ENCODE measurements at regions not wholly inside any gene's neighbourhood (a gene's known extent, or its start where the extent isn't known, plus 50 kb on each side); places are given as distances from the start of the nearest gene placed in this dataset.

GRCh38 chr13:34076319-34076718 is 258.4 kb downstream of the RFC3 start:
- ChIA-PET POLR2A (no interaction called here), CTCF (interaction anchor here (0.8 to 5.7 kb wide), 9 partner anchors 12 to 276 kb away, joined by 3 to 61 read pairs (median 4); no protein-coding TSS in a partner anchor)
- Histone ChIP-seq H3K4me3 (replicated peaks in 1 of 3; ENCODE audit: insufficient read depth in 1 of 3, low read depth in 1 of 3, low read length in 3 of 3) (no peak overlapping the region), H3K9ac (replicated peaks; ENCODE audit: extremely low read depth, insufficient read depth, low read length) (no peak overlapping the region), H3K9me1 (replicated peaks; ENCODE audit: control insufficient read depth, extremely low read depth, insufficient read depth, low read length) (no peaks in the 10 kb centered on the region), H4K20me1 (replicated peaks; ENCODE audit: control insufficient read depth, extremely low read depth, insufficient read depth, low read length) (no peaks in the 10 kb centered on the region), H3K79me2 (ENCODE audit: control insufficient read depth, insufficient read depth, low read length) (no peaks in the 10 kb centered on the region), H2AFZ (ENCODE audit: low read depth, low read length) (no peak overlapping the region), H3K4me2 (ENCODE audit: insufficient read depth, low read length) (peak overlapping the region; percentile 8), H3K27me3 (ENCODE audit: control insufficient read depth in 2 of 2, insufficient read depth in 2 of 2, low read length in 2 of 2) (no peaks in the 10 kb centered on the region), H3K36me3 (ENCODE audit: control insufficient read depth in 2 of 2, extremely low read depth in 1 of 2, insufficient read depth in 2 of 2, low read length in 2 of 2) (no peaks in the 10 kb centered on the region), H3K27ac (ENCODE audit: insufficient read depth, low read depth, low read length) (no peak overlapping the region), H3K4me1 (ENCODE audit: control insufficient read depth, extremely low read depth, insufficient read depth, low read length) (peaks cover 14% of the 10 kb centered on the region), H3K9me3 (replicated peaks; ENCODE audit: control insufficient read depth, insufficient read depth, low read length) (no peaks in the 10 kb centered on the region)
- DNase-seq (ENCODE audit: low read depth, low spot score), result no peak
- dilution Hi-C loops (cut with MboI; ENCODE audit: extremely low pct_ligation_motif_present, low sequenced_read_pairs) (no loop called here), intact Hi-C loops (cut with micrococcal nuclease) (loop anchor here (1.0 to 5.0 kb wide), 5 partner anchors 49 to 1088 kb away; partner anchors contain the start of gene RFC3)
- BruUV-seq (replicated peaks), result no TSS peak
- no peak for FAIRE-seq
- TF ChIP-seq GATA2 (IDR thresholded peaks at IDR 0.05; ENCODE audit: insufficient read depth, insufficient read length, low read depth, low read length), result peak; percentile 85
- TF ChIP-seq EZH2 (IDR thresholded peaks at IDR 0.05; ENCODE audit: borderline replicate concordance, low read depth, low read length, severe bottlenecking), result no peak
- TF ChIP-seq FOS (IDR thresholded peaks at IDR 0.05; ENCODE audit: borderline replicate concordance, insufficient read depth, low read length), result no peak

GRCh38 chr13:34076943-34077703 is 259.2 kb downstream of the RFC3 start:
- no peaks in the 10 kb centered on the region for H3K9me3 ChIP-seq (replicated peaks; ENCODE audit: control insufficient read depth, insufficient read depth, low read length)
- intact Hi-C loops (cut with micrococcal nuclease), result loop anchor here (1.0 to 5.0 kb wide), 9 partner anchors 50 to 1088 kb away; partner anchors contain the start of gene RFC3
- CTCF ChIA-PET, result interaction anchor here (0.6 to 5.7 kb wide), 21 partner anchors 10 to 1491 kb away, joined by 3 to 61 read pairs (median 4); partner anchors contain the start of gene PDS5B
- no peak overlapping the region for H3K27ac ChIP-seq (ENCODE audit: insufficient read depth, low read depth, low read length)
- no peaks in the 10 kb centered on the region for H3K27me3 ChIP-seq (ENCODE audit: control insufficient read depth in 2 of 2, insufficient read depth in 2 of 2, low read length in 2 of 2)
- H4K20me1 ChIP-seq (replicated peaks; ENCODE audit: control insufficient read depth, extremely low read depth, insufficient read depth, low read length), result no peaks in the 10 kb centered on the region
- POLR2A ChIA-PET, result no interaction called here
- H3K79me2 ChIP-seq (ENCODE audit: control insufficient read depth, insufficient read depth, low read length), result no peaks in the 10 kb centered on the region
- no peaks in the 10 kb centered on the region for H3K36me3 ChIP-seq (ENCODE audit: control insufficient read depth in 2 of 2, extremely low read depth in 1 of 2, insufficient read depth in 2 of 2, low read length in 2 of 2)
- dilution Hi-C loops (cut with MboI; ENCODE audit: extremely low pct_ligation_motif_present, low sequenced_read_pairs), result no loop called here
- peak overlapping the region; percentile 11 for H2AFZ ChIP-seq (ENCODE audit: low read depth, low read length)
- no peaks in the 10 kb centered on the region for H3K9me1 ChIP-seq (replicated peaks; ENCODE audit: control insufficient read depth, extremely low read depth, insufficient read depth, low read length)
- DNase-seq (ENCODE audit: low read depth, low spot score) (peak; percentile 48), FAIRE-seq (peak; percentile 67)
- peaks cover 14% of the 10 kb centered on the region for H3K4me1 ChIP-seq (ENCODE audit: control insufficient read depth, extremely low read depth, insufficient read depth, low read length)
- no TSS peak for BruUV-seq (replicated peaks)
- TF ChIP-seq, protein P1, sequence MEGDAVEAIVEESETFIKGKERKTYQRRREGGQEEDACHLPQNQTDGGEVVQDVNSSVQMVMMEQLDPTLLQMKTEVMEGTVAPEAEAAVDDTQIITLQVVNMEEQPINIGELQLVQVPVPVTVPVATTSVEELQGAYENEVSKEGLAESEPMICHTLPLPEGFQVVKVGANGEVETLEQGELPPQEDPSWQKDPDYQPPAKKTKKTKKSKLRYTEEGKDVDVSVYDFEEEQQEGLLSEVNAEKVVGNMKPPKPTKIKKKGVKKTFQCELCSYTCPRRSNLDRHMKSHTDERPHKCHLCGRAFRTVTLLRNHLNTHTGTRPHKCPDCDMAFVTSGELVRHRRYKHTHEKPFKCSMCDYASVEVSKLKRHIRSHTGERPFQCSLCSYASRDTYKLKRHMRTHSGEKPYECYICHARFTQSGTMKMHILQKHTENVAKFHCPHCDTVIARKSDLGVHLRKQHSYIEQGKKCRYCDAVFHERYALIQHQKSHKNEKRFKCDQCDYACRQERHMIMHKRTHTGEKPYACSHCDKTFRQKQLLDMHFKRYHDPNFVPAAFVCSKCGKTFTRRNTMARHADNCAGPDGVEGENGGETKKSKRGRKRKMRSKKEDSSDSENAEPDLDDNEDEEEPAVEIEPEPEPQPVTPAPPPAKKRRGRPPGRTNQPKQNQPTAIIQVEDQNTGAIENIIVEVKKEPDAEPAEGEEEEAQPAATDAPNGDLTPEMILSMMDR (IDR thresholded peaks at IDR 0.05; ENCODE audit: extremely low read depth in 1 of 2, insufficient read depth in 1 of 2, low read depth in 1 of 2, low read length in 2 of 2), result peak; percentile 40 to 41
- TF ChIP-seq GATA2 (IDR thresholded peaks at IDR 0.05; ENCODE audit: insufficient read depth, insufficient read length, low read depth, low read length) (peak; percentile 44), FOS (IDR thresholded peaks at IDR 0.05; ENCODE audit: borderline replicate concordance, insufficient read depth, low read length) (peak; percentile 52), POLR2A (IDR thresholded peaks at IDR 0.05; ENCODE audit: low read depth, low read length) (no peak)
- H3K9ac ChIP-seq (replicated peaks; ENCODE audit: extremely low read depth, insufficient read depth, low read length), result no peak overlapping the region
- H3K4me2 ChIP-seq (ENCODE audit: insufficient read depth, low read length), result no peak overlapping the region
- no peak overlapping the region for H3K4me3 ChIP-seq (replicated peaks in 1 of 3; ENCODE audit: insufficient read depth in 1 of 3, low read depth in 1 of 3, low read length in 3 of 3)
